H9 (cell line): ENCODE measurements at regions not wholly inside any gene's neighbourhood (a gene's known extent, or its start where the extent isn't known, plus 50 kb on each side); places are given as distances from the start of the nearest gene placed in this dataset.

Experiments used
- DNase-seq: peaks from one replicate; pipeline ENCODE4 v3.0.0-alpha.2; 2017
- H2AFZ ChIP-seq: one replicate; pipeline ENCODE4 v1.6.1; 2013; ENCODE audit warnings: mild to moderate bottlenecking, low read length, control low read depth, moderate library complexity
- H2AK5ac ChIP-seq: 2 replicates; pipeline ENCODE4 v1.6.1; 2013; ENCODE audit warnings: low read length, control low read depth, mixed read lengths; ENCODE audit not compliant: insufficient read length
- H2BK120ac ChIP-seq: one replicate; pipeline ENCODE4 v1.6.1; 2013; ENCODE audit warnings: low read depth, mild to moderate bottlenecking, low read length, control low read depth, inconsistent platforms; ENCODE audit not compliant: poor library complexity, severe bottlenecking
- H2BK12ac ChIP-seq: 2 replicates; pipeline ENCODE4 v1.6.1; 2013; ENCODE audit warnings: low read length, control low read depth, mixed read lengths, low read depth; ENCODE audit not compliant: insufficient read length
- H2BK15ac ChIP-seq: 2 replicates; pipeline ENCODE4 v1.6.1; 2013; ENCODE audit warnings: low read depth, low read length, control low read depth
- H2BK20ac ChIP-seq: one replicate; pipeline ENCODE4 v1.6.1; 2013; ENCODE audit warnings: low read depth, mild to moderate bottlenecking, low read length, control low read depth, inconsistent platforms; ENCODE audit not compliant: poor library complexity, severe bottlenecking
- H2BK5ac ChIP-seq: 2 replicates; pipeline ENCODE4 v1.6.1; 2013; ENCODE audit warnings: low read length, control low read depth, mixed read lengths; ENCODE audit not compliant: insufficient read length
- H3K14ac ChIP-seq: 2 replicates; pipeline ENCODE4 v1.6.1; 2013; ENCODE audit warnings: low read length, control low read depth; ENCODE audit not compliant: insufficient read depth
- H3K18ac ChIP-seq: 2 replicates; pipeline ENCODE4 v1.6.1; 2013; ENCODE audit warnings: low read depth, mild to moderate bottlenecking, mixed read lengths, low read length, control low read depth; ENCODE audit not compliant: insufficient read length
- H3K23ac ChIP-seq: 2 replicates; pipeline ENCODE4 v1.6.1; 2013; ENCODE audit warnings: low read length, control low read depth, mixed read lengths, low read depth; ENCODE audit not compliant: insufficient read length
- H3K23me2 ChIP-seq: 2 replicates; pipeline ENCODE4 v1.6.1; 2013; ENCODE audit warnings: low read depth, mild to moderate bottlenecking, mixed read lengths, low read length, control low read depth; ENCODE audit not compliant: insufficient read length, poor library complexity, severe bottlenecking
- H3K27ac ChIP-seq: 2 replicates; pipeline ENCODE4 v1.5.1; 2013; ENCODE audit warnings: low read length, control low read depth, mixed read lengths, low read depth; ENCODE audit not compliant: insufficient read length
- H3K27me3 ChIP-seq: 2 replicates; pipeline ENCODE4 v1.6.1; 2013; ENCODE audit warnings: low read length, control low read depth, inconsistent platforms; ENCODE audit not compliant: insufficient read depth
- H3K4ac ChIP-seq: 2 replicates; pipeline ENCODE4 v1.6.1; 2013; ENCODE audit warnings: low read depth, mild to moderate bottlenecking, control low read depth, inconsistent platforms, low read length, moderate library complexity
- H3K4me1 ChIP-seq: 2 replicates; pipeline ENCODE4 v1.6.1; 2013; ENCODE audit warnings: low read length, control low read depth, inconsistent platforms; ENCODE audit not compliant: insufficient read depth
- H3K4me2 ChIP-seq: 2 replicates; pipeline ENCODE4 v1.6.1; 2013; ENCODE audit warnings: low read length, control low read depth, mixed read lengths; ENCODE audit not compliant: insufficient read length, insufficient read depth
- H3K56ac ChIP-seq: 2 replicates; pipeline ENCODE4 v1.6.1; 2013; ENCODE audit warnings: low read depth, mild to moderate bottlenecking, mixed read lengths, low read length, control low read depth; ENCODE audit not compliant: insufficient read length
- H3K79me1 ChIP-seq: 2 replicates; pipeline ENCODE4 v1.6.1; 2013; ENCODE audit warnings: low read depth, mild to moderate bottlenecking, moderate library complexity, low read length, control low read depth, inconsistent platforms; ENCODE audit not compliant: insufficient read depth, poor library complexity, severe bottlenecking
- H3K79me2 ChIP-seq: 2 replicates; pipeline ENCODE4 v1.6.1; 2013; ENCODE audit warnings: low read length, control low read depth, inconsistent platforms; ENCODE audit not compliant: insufficient read depth
- H3K9ac ChIP-seq: 2 replicates; pipeline ENCODE4 v1.6.1; 2013; ENCODE audit warnings: low read length, control low read depth, mixed read lengths; ENCODE audit not compliant: insufficient read length; ENCODE audit errors: extremely low read depth
- H3K9me3 ChIP-seq: one replicate; pipeline ENCODE4 v1.6.1; 2013; ENCODE audit warnings: low read depth, low read length, inconsistent platforms; ENCODE audit not compliant: control insufficient read depth
- H3T11ph ChIP-seq: one replicate; pipeline ENCODE4 v1.6.1; 2013; ENCODE audit warnings: mild to moderate bottlenecking, low read length, control low read depth, inconsistent platforms
- H4K20me1 ChIP-seq: one replicate; pipeline ENCODE4 v1.6.1; 2013; ENCODE audit not compliant: control insufficient read depth, insufficient read length, insufficient read depth
- H4K5ac ChIP-seq: 2 replicates; pipeline ENCODE4 v1.6.1; 2013; ENCODE audit warnings: low read depth, mild to moderate bottlenecking, mixed read lengths, low read length, control low read depth; ENCODE audit not compliant: insufficient read length
- H4K8ac ChIP-seq: replicated peaks from 2 replicates; pipeline ENCODE4 v1.6.1; 2013; ENCODE audit warnings: low read length, control low read depth, mixed read lengths, low read depth; ENCODE audit not compliant: insufficient read length
- H4K91ac ChIP-seq: 2 replicates; pipeline ENCODE4 v1.6.1; 2013; ENCODE audit warnings: low read depth, mild to moderate bottlenecking, moderate library complexity, mixed read lengths, low read length, control low read depth; ENCODE audit not compliant: insufficient read length
- H3K27ac Mint-ChIP-seq, 3 experiments: 2 replicates in 2 of 3; 3 replicates in 1 of 3; pipeline ENCODE4 v1.8.0; 2020 to 2021; ENCODE audit warnings: mixed read lengths in 3 of 3, mild to moderate bottlenecking in 1 of 3, moderate library complexity in 1 of 3
- H3K27me3 Mint-ChIP-seq: 2 replicates; pipeline ENCODE4 v1.8.0; 2021; ENCODE audit warnings: low read depth, mild to moderate bottlenecking, moderate library complexity, mixed read lengths
- H3K36me3 Mint-ChIP-seq, 3 experiments: 2 replicates in 2 of 3; 3 replicates in 1 of 3; pipeline ENCODE4 v1.8.0; 2020 to 2021; ENCODE audit warnings: low read depth in 3 of 3, mixed read lengths in 3 of 3; ENCODE audit not compliant: insufficient read depth in 1 of 3
- H3K4me1 Mint-ChIP-seq, 2 experiments: 2 replicates each; pipeline ENCODE4 v1.8.0; 2020; ENCODE audit warnings: mixed read lengths in 2 of 2
- H3K4me3 Mint-ChIP-seq, 2 experiments: 2 replicates in 1 of 2; 3 replicates in 1 of 2; pipeline ENCODE4 v1.8.0; 2020 to 2021; ENCODE audit warnings: mild to moderate bottlenecking in 2 of 2, mixed read lengths in 2 of 2, moderate library complexity in 1 of 2
- H3K9me3 Mint-ChIP-seq, 2 experiments: 2 replicates in 1 of 2; 3 replicates in 1 of 2; pipeline ENCODE4 v1.8.0; 2020; ENCODE audit warnings: mild to moderate bottlenecking in 2 of 2, mixed read lengths in 2 of 2, moderate library complexity in 1 of 2
- WGBS: extraction: QIAGEN DNeasy Blood & Tissue Kit; methylation state at CpG from one replicate; pipeline ENCODE4 v1.1.7; 2013; ENCODE audit warnings: missing lambda C conversion rate, low lambda C conversion rate, mixed read lengths; ENCODE audit not compliant: insufficient read length; ENCODE audit errors: extremely low coverage; 5-methylcytosine and 5-hydroxymethylcytosine counted together
- TF ChIP-seq, protein P1 (sequence below): fragments of 200-600 bp; sonication (generic); conservative IDR thresholded peaks from 3 replicates; pipeline ENCODE4 v1.8.0; 2021; ENCODE audit warnings: antibody characterized with exemption, mild to moderate bottlenecking

DNA sequence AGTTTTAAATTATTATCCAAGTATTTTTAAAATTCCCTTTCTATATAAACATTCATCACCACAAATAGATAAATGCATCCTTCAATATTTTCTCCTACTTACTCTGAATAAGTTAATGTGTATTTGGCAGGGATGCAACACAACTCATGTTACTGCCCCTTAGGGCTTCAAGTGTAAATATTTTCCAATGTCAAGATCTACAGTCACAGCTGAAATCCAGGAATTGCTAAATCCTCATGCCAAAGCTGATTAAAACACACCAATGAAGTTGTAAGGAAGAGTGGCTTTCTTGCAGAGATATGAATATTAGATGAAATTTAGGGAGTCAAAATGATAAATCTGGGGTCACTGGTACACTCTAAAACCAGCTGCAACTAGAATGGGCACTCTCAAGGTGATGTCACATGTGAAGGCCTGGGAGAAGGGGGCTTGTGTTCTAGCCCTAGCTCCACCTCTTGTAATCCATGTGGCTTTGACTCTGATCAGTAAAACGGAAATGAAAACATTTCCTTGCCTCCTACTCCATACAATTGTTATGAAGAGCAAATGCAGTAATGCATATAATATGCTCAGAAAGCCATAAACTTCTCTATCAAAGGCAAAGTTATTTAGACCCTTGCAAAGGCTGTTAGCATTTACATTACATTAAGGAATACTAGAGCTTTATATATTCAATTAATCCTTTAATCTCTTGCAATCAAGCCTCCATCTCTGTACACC lies 228.1 kb upstream of the NFE2L3 start:
- peaks cover 7 to 8% of the 10 kb centered on the region in 2 experiments for H3K4me1 Mint-ChIP-seq

More for the DNA sequence above, 228.1 kb upstream of the NFE2L3 start:
- H3K79me1 ChIP-seq, result no peaks in the 10 kb centered on the region
- H2BK20ac ChIP-seq, result no peak overlapping the region
- H2AFZ ChIP-seq, result no peak overlapping the region
- TF ChIP-seq, protein P1, sequence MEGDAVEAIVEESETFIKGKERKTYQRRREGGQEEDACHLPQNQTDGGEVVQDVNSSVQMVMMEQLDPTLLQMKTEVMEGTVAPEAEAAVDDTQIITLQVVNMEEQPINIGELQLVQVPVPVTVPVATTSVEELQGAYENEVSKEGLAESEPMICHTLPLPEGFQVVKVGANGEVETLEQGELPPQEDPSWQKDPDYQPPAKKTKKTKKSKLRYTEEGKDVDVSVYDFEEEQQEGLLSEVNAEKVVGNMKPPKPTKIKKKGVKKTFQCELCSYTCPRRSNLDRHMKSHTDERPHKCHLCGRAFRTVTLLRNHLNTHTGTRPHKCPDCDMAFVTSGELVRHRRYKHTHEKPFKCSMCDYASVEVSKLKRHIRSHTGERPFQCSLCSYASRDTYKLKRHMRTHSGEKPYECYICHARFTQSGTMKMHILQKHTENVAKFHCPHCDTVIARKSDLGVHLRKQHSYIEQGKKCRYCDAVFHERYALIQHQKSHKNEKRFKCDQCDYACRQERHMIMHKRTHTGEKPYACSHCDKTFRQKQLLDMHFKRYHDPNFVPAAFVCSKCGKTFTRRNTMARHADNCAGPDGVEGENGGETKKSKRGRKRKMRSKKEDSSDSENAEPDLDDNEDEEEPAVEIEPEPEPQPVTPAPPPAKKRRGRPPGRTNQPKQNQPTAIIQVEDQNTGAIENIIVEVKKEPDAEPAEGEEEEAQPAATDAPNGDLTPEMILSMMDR, result no peak
- no peaks in the 10 kb centered on the region for H3K27me3 ChIP-seq
- no peak overlapping the region for H2BK5ac ChIP-seq
- H3K56ac ChIP-seq, result no peak overlapping the region
- no peak for DNase-seq
- H3K14ac ChIP-seq, result no peak overlapping the region
- no peaks in the 10 kb centered on the region for H3K23me2 ChIP-seq
- peaks cover 3 to 4% of the 10 kb centered on the region in 2 experiments; a peak in 3 of 5 replicates for H3K9me3 Mint-ChIP-seq
- H3K9ac ChIP-seq, result no peak overlapping the region
- H2BK120ac ChIP-seq, result no peak overlapping the region
- no peak overlapping the region for H3K27ac Mint-ChIP-seq
- H3T11ph ChIP-seq, result no peak overlapping the region
- no peak overlapping the region for H4K8ac ChIP-seq
- no peak overlapping the region for H2BK12ac ChIP-seq
- no peaks in the 10 kb centered on the region for H3K9me3 ChIP-seq
- H4K20me1 ChIP-seq, result no peaks in the 10 kb centered on the region
- no peaks in the 10 kb centered on the region; the same call in 1 of the 2 replicates for H3K4me1 ChIP-seq
- no peak overlapping the region for H3K18ac ChIP-seq
- no peak overlapping the region for H3K4ac ChIP-seq
- H4K5ac ChIP-seq, result no peak overlapping the region
- H3K23ac ChIP-seq, result no peak overlapping the region
- H3K4me2 ChIP-seq, result no peak overlapping the region
- no peak overlapping the region for H4K91ac ChIP-seq
- peaks cover 1% of the 10 kb centered on the region; the same call in 1 of the 2 replicates for H3K27me3 Mint-ChIP-seq
- WGBS, result no CpG with 5 or more reads among the region's 1 CpG
- no peak overlapping the region for H2AK5ac ChIP-seq
- no peak overlapping the region for H3K4me3 Mint-ChIP-seq
- H3K27ac ChIP-seq, result no peak overlapping the region
- peaks cover 0 to 6% (median 3%) of the 10 kb centered on the region in 3 experiments; a peak in 3 of 7 replicates for H3K36me3 Mint-ChIP-seq
- no peak overlapping the region for H2BK15ac ChIP-seq
- H3K79me2 ChIP-seq, result no peaks in the 10 kb centered on the region
